GM18502 (cell line): ENCODE measurements at regions not wholly inside any gene's neighbourhood (a gene's known extent, or its start where the extent isn't known, plus 50 kb on each side); places are given as distances from the start of the nearest gene placed in this dataset.

Experiments used
- ATAC-seq: cut with Tn5 transposase; IDR thresholded peaks from one replicate; pipeline ENCODE4 v1.9.1; 2021; ENCODE audit warnings: mild to moderate bottlenecking; ENCODE audit not compliant: unreplicated experiment, poor library complexity

- ATAC-seq: no peak
Observed at GRCh38 chr2:118227698-118228508, 139.6 kb downstream of the INSIG2 start.

GRCh38 chr2:118225666-118226065 is 137.4 kb downstream of the INSIG2 start:
- ATAC-seq: no peak

GRCh38 chr2:118224895-118225311 is 136.6 kb downstream of the INSIG2 start:
- peak; percentile 24 for ATAC-seq

- peak; percentile 57 for ATAC-seq
Observed at GRCh38 chr2:118223992-118224894, 136.0 kb downstream of the INSIG2 start.

- ATAC-seq: peak; percentile 21
Observed at GRCh38 chr2:118223511-118223991, 135.3 kb downstream of the INSIG2 start.

GRCh38 chr2:118222672-118223421 is 134.6 kb downstream of the INSIG2 start:
- no peak for ATAC-seq

- no peak for ATAC-seq
Observed at GRCh38 chr2:118222273-118222594, 134.0 kb downstream of the INSIG2 start.

- peak; percentile 49 for ATAC-seq
Observed at GRCh38 chr2:118221536-118222272, 133.4 kb downstream of the INSIG2 start.

GRCh38 chr2:118219611-118220010 is 131.3 kb downstream of the INSIG2 start:
- ATAC-seq: no peak

GRCh38 chr2:118216224-118216623 is 128.0 kb downstream of the INSIG2 start:
- no peak for ATAC-seq

- ATAC-seq: no peak
Observed at GRCh38 chr2:118209727-118210126, 121.5 kb downstream of the INSIG2 start.

GRCh38 chr2:118207889-118208288 is 119.6 kb downstream of the INSIG2 start:
- ATAC-seq: no peak

GRCh38 chr2:118202707-118203303 is 114.5 kb downstream of the INSIG2 start:
- ATAC-seq: peak; percentile 96

- ATAC-seq: no peak
Observed at GRCh38 chr2:118198268-118198667, 110.0 kb downstream of the INSIG2 start.

- ATAC-seq: peak; percentile 71
Observed at GRCh38 chr2:118197011-118197675, 108.9 kb downstream of the INSIG2 start.

- no peak for ATAC-seq
Observed at GRCh38 chr2:118190474-118190873, 102.2 kb downstream of the INSIG2 start.

GRCh38 chr2:118186858-118187254 is 98.6 kb downstream of the INSIG2 start:
- no peak for ATAC-seq

GRCh38 chr2:118186110-118186857 is 98.0 kb downstream of the INSIG2 start:
- peak; percentile 94 for ATAC-seq
